HEK293 (cell line): ENCODE measurements at regions not wholly inside any gene's neighbourhood (a gene's known extent, or its start where the extent isn't known, plus 50 kb on each side); places are given as distances from the start of the nearest gene placed in this dataset.

ENCODE experiments used
- CTCF ChIP-seq: fragments of 450-650 bp; formaldehyde crosslinking; IDR thresholded peaks from 2 replicates; pipeline ENCODE4 v1.5.1; 2016; ENCODE audit warnings: missing biosample characterization, missing genetic modification characterization
- TCF7L2 ChIP-seq: IDR thresholded peaks from 2 replicates; pipeline ENCODE4 v1.6.1; 2011; ENCODE audit warnings: low read depth, mild to moderate bottlenecking, inconsistent platforms, low read length, moderate library complexity, borderline replicate concordance
- ZNF341 ChIP-seq: fragments of 450-650 bp; formaldehyde crosslinking; IDR thresholded peaks from 2 replicates; pipeline ENCODE4; 2016; ENCODE audit warnings: low read depth, missing biosample characterization, missing genetic modification characterization
- ZNF521 ChIP-seq: fragments of 450-650 bp; formaldehyde crosslinking; IDR thresholded peaks from 2 replicates; pipeline ENCODE4 v1.5.1; 2017; ENCODE audit warnings: missing biosample characterization, mild to moderate bottlenecking, missing genetic modification characterization
- ZNF629 ChIP-seq: fragments of 450-650 bp; formaldehyde crosslinking; IDR thresholded peaks from 2 replicates; pipeline ENCODE4 v1.5.1; 2017; ENCODE audit warnings: missing biosample characterization, missing genetic modification characterization
- ZNF670 ChIP-seq: fragments of 450-650 bp; formaldehyde crosslinking; IDR thresholded peaks from 2 replicates; pipeline ENCODE4 v1.5.1; 2016; ENCODE audit warnings: missing biosample characterization, missing genetic modification characterization, low read depth
- ZNF701 ChIP-seq: fragments of 450-650 bp; formaldehyde crosslinking; IDR thresholded peaks from 2 replicates; pipeline ENCODE4 v1.5.1; 2016; ENCODE audit warnings: missing biosample characterization, missing genetic modification characterization
- ZNF747 ChIP-seq: fragments of 450-650 bp; formaldehyde crosslinking; IDR thresholded peaks from 2 replicates; pipeline ENCODE4 v1.5.1; 2016; ENCODE audit warnings: missing biosample characterization, missing genetic modification characterization
- ZSCAN30 ChIP-seq: fragments of 450-650 bp; IDR thresholded peaks from 2 replicates; pipeline ENCODE4 v1.5.1; 2018; ENCODE audit warnings: missing biosample characterization, mild to moderate bottlenecking, missing genetic modification characterization, moderate library complexity

GRCh38 chr3:152684279-152684678, 150.7 kb upstream of the P2RY1 start:
- no peak for TF ChIP-seq ZNF341 (tag by site-specific recombination)
- TF ChIP-seq CTCF (tag by site-specific recombination): no peak
- no peak for TF ChIP-seq ZNF670
- TF ChIP-seq ZNF521 (tag by site-specific recombination): no peak
- TF ChIP-seq TCF7L2: no peak
- no peak for TF ChIP-seq ZNF629
- TF ChIP-seq ZNF747 (tag by site-specific recombination): no peak
- no peak for TF ChIP-seq ZNF701 (tag by site-specific recombination)
- no peak for TF ChIP-seq ZSCAN30 (tag by site-specific recombination)
